GM23338 (cell line): ENCODE measurements at regions not wholly inside any gene's neighbourhood (a gene's known extent, or its start where the extent isn't known, plus 50 kb on each side); places are given as distances from the start of the nearest gene placed in this dataset.

Experiments
- CREB1 ChIP-seq: fragments of 250-450 bp; sonication (Bioruptor Pico); IDR thresholded peaks from 2 replicates; pipeline ENCODE4 v1.5.0; 2020; ENCODE audit warnings: low read depth, mild to moderate bottlenecking, moderate library complexity
- CTCF ChIP-seq, 2 experiments: fragments of 200-600 bp in 1 of 2; sonication (generic) in 1 of 2; conservative IDR thresholded peaks; 2 replicates each; pipeline versions ENCODE4 v1.5.1 to v1.6.1; 2016 to 2017; ENCODE audit warnings: antibody characterized with exemption in 2 of 2, low read depth in 2 of 2, mild to moderate bottlenecking in 2 of 2, moderate library complexity in 1 of 2
- ETS1 ChIP-seq: IDR thresholded peaks from 2 replicates; pipeline ENCODE4 v1.6.1; 2016; ENCODE audit warnings: antibody characterized with exemption
- EZH2 ChIP-seq: fragments of 200-600 bp; sonication (generic); IDR thresholded peaks from one replicate; pipeline ENCODE4 v1.8.0; 2017; ENCODE audit warnings: antibody characterized with exemption, mild to moderate bottlenecking, low read depth; ENCODE audit not compliant: unreplicated experiment
- EZH2phosphoT487 ChIP-seq: fragments of 200-600 bp; sonication (generic); IDR thresholded peaks from one replicate; pipeline ENCODE4 v1.8.1; 2018; ENCODE audit warnings: antibody characterized with exemption; ENCODE audit not compliant: unreplicated experiment
- JUNB ChIP-seq: IDR thresholded peaks from one replicate; pipeline ENCODE4 v1.6.1; 2016; ENCODE audit warnings: antibody characterized with exemption; ENCODE audit not compliant: unreplicated experiment
- POLR2AphosphoS5 ChIP-seq: IDR thresholded peaks from 2 replicates; pipeline ENCODE4 v1.6.1; 2016; ENCODE audit warnings: antibody characterized with exemption, low read depth
- REST ChIP-seq: IDR thresholded peaks from one replicate; pipeline ENCODE4 v1.6.1; 2018; ENCODE audit warnings: antibody characterized with exemption; ENCODE audit not compliant: unreplicated experiment
- STAT1 ChIP-seq: IDR thresholded peaks from one replicate; pipeline ENCODE4 v1.6.1; 2016; ENCODE audit warnings: antibody characterized with exemption; ENCODE audit not compliant: unreplicated experiment
- ZNF114 ChIP-seq: fragments of 250-450 bp; sonication (Bioruptor Pico); IDR thresholded peaks from 2 replicates; pipeline ENCODE4 v1.5.0; 2020; ENCODE audit warnings: mild to moderate bottlenecking, moderate library complexity
- ZNF331 ChIP-seq: fragments of 250-450 bp; sonication (Bioruptor Pico); IDR thresholded peaks from 2 replicates; pipeline ENCODE4 v1.5.0; 2020; ENCODE audit warnings: low read depth, mild to moderate bottlenecking, moderate library complexity

- TF ChIP-seq CREB1 (CRISPR knock-in tag) (no peak), EZH2 (no peak), CTCF (conservative IDR thresholded peaks at IDR 0.05; ENCODE audit: low read depth in 2 of 2) (no peak), POLR2AphosphoS5 (no peak), REST (no peak), EZH2phosphoT487 (no peak), STAT1 (no peak), ZNF331 (no peak), JUNB (no peak), ZNF114 (CRISPR knock-in tag) (no peak), ETS1 (no peak)
Observed at GRCh38 chr10:33674986-33675599, 340.6 kb upstream of the NRP1 start.
